Fibroblast of peridontal ligament (primary cell): ENCODE measurements at regions not wholly inside any gene's neighbourhood (a gene's known extent, or its start where the extent isn't known, plus 50 kb on each side); places are given as distances from the start of the nearest gene placed in this dataset.

Source experiments
- DNase-seq: peaks from one replicate; pipeline ENCODE4 v3.0.0-alpha.2; 2010; ENCODE audit errors: extremely low read depth

- DNase-seq = no peak
Measured at GRCh38 chr21:14869984-14870852, 194.6 kb downstream of the NRIP1 start.

DNA sequence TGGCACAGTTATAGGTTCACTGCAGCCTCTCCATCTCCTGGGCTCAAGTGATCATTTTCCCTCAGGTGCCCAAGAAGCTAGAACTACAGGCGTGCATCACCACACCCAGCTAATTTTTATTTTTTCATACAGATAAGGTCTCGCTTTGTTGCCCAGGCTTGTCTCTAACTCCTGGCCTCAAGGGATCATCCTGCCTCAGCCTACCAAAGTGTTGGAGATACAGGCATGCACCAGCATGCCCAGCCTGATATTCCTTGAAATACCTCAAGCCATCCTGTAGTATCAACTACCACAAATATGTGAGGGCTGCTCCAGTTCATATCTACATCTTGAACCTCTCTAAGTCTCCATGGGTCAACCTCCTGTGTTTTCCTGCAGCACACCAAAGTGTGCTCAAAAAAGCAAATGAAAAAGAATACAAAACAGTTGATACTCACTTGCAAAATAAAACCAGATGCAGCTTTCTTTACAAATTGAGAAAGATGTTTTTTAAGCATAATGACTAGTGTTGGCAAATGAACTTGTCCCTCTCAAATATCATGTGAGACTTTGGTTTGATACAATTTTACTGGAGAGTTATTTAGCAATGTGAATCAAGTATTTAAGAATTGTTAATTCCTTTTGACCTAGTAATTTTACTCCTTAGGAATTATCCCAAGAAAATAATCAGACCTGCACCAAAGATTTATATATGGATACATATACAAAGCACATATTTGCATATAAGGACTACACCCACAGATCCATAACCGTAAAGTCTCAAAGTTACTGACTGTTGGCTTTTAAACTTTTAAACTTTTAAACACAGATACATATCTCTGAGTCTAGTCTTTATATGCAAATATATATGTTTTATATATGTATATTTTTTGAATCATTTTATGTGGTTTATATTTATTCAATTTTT, 197.7 kb downstream of the NRIP1 start:
- peak; percentile 69 for DNase-seq

- DNase-seq = peak; percentile 76
Measured at GRCh38 chr21:14864211-14865021, 200.4 kb downstream of the NRIP1 start.

DNA sequence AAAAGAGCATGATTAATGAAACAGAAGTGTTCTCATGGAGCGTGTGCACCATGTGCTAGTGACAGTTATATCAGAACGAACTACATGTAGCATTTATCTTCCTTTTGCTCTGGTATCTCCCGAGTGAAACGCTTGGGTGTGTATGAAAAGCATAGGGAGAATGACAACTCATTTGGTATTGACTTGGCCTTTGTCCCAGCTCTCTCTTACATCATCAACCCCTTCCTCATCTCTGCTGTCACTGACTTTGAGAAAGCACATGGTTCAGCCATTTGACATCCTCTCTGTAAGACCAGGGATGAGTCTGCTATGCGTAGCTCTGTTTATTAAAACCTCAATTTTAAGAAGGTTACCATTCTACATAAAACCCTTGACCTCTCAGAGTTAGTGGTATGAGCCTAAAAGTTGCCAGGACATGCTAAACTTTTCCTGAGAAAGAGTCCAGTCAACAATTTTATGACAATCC, 201.0 kb downstream of the NRIP1 start:
- peak; percentile 33 for DNase-seq

DNA sequence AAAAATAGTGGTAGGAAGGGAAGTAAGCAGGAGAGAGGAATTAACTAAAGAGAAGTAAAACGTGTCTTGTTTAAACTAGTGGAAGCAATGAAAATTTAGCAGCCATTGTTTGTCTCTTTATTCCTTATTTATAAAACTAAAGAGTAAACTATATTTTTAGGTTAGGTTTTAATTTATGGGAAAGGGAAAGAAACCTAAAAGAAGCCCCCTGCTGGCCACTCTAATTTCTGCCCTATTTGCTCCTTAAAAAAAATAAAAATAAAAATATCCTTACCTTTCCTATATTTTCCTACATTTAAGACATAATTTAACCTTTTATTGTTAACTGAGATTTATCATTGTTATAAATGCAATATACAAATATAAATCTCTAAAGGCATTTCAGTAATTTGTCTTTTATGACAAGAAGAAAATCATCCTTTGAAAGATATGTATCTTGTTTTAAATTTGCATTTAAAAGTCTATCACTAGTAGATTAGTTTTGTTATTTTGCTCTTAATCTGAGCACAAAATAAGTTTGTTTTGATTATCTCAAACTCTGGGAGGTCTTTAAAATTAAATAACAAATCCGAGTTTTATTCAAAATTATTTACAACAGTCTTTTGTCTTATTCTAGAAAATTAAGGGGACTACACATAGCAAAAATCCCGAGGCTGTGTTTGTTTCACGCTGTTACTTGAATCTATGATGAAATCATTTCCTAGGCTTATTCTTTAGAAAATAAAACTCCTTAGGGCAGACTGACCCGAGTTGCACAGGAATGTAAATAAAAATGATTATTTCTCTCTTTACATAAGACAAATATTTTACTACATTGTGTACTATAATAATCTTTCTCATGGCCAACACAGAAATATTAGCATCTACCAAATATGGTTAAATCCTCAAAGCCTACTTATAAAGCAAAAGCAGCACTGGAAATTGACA, 201.7 kb downstream of the NRIP1 start:
- peak; percentile 62 for DNase-seq

- DNase-seq = no peak
Measured at GRCh38 chr21:14858311-14858710, 206.5 kb downstream of the NRIP1 start.

- DNase-seq = no peak
Measured at GRCh38 chr21:14857529-14857928, 207.3 kb downstream of the NRIP1 start.

DNA sequence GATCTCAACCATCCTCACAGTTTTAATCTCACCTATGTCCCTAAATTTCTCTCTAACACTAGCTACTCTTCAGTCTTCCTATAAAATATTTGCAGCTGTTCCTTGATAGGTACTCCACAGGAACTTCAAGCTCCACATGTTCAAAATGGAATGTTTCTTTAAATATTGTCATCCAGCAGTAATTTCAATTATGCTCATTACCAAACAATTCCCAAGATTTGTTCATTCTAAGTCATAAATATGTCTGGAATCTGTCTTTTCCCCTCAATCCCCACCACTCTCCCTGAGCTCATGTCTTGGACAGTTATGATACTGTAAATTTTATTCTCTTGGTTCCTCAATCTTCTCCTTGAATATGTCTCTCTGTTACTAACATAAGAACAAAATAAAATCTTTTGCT, 214.4 kb downstream of the NRIP1 start:
- peak; percentile 59 for DNase-seq

DNA sequence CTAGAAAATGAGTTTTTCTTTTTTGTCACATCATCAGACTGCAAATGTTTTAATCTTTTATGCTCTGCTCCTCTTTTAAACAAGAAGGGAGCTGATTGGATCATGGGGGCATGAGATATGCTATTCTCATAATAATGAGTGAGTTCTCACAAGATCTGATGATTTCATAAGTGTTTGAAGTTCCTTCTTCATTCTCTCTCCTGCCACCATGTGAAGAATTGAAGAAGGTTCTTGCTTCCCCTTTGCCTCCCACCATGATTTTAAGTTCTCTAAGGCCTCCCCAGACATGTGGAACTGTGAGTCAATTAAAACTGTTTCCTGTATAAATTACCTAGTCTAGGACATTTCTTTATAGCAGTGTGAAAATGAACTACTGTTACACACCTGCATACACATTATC, 218.2 kb downstream of the NRIP1 start:
- DNase-seq = no peak

DNA sequence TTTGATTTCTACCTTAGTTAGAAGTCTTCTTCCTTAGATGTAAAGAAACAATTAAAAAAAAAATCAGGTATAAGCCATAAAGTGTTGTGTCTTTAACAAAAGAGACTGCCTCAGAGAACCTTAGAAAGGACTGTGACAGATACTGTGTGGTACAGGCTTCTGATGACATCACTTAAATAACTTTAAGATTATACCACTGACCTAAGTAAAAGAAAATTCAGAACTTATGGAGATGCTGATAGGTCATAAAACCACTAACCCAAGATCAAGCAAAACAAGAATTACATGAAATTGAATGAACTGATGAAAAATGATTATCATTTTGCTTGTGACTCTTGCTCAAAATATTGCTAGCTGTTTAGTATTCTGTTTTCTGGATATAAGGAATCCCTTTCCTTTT, 220.8 kb downstream of the NRIP1 start:
- peak; percentile 6 for DNase-seq

DNA sequence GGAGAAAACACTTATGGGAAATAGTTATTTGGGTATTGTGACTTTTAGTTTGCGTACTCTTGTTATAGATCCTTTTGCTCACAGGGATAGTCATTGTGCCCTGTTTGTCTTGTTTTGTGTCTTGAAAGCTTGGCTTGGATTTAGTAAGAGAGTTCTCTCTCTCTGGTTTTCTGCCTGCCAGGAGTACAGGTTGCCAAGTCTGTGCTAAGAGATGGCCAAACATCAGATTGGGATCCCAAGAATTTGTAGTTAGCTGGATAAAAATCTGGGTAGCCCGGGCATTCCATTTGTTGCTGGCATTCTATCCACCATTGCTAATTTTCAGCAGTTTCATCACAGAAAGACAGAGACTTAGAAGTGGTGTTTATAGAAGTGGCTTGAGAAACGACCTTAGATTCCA, 222.2 kb downstream of the NRIP1 start:
- DNase-seq = peak; percentile 34

DNA sequence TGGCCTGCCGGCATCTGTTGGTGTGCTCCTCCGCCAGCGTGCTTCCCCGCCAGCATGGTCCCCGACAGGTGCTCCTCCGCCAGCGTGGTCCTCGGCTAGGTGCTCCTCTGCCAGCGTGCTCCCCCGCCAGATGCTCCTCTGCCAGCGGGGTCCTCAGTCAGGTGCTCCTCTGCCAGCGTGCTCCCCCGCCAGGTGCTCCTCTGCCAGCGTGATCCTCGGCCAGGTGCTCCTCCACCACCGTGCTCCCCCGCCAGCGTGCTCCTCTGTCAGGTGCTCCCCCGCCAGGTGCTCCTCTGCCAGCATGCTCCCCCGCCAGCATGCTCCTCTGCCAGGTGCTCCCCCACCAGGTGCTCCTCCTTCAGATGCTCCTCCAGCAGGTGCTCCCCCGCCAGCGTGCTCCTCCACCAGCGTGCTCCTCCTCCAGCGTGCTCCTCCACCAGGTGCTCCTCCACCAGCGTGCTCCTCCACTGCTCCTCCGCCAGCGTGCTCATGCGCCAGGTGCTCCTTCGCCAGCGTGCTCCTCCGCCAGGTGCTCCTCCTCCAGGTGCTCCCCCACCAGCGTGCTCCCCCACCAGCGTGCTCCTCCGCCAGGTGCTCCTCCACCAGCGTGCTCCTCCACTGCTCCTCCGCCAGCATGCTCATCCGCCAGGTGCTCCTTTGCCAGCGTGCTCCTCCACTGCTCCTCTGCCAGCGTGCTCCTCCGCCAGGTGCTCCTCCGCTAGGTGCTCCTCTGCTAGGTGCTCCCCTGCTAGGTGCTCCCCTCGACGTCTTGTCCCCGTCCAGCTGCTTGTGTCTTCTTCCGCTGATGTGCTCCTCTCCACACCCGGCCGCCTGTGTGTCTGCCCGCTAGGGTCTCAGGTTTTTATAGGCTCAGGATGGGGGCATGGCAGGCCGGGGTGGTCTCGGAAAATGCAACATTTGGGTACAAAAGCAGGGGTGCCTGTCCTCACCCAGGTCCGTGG, 223.0 kb downstream of the NRIP1 start:
- DNase-seq = no peak

DNA sequence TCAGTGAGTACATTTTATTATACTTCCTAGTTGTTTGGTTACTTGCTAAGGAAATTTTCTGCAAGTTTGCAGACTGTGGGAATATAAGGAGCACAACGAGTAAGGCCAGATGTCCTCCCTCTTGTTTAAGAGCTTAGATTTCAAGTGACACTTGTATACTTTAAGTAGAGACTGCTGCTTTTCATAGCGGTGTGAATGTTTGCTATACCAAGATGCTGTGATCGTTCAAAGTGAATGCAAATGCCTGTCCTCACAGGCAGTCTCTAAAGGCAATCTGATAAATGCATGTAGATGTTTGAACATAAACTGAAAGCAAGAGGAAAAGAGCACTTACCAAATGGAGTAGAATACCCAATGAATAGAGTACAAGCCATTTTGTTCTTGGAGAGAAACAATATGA, 226.4 kb downstream of the NRIP1 start:
- DNase-seq = no peak

GRCh38 chr21:14836950-14837349, 227.8 kb downstream of the NRIP1 start:
- peak; percentile 63 for DNase-seq

- no peak for DNase-seq
Measured at GRCh38 chr21:14833666-14834351, 231.0 kb downstream of the NRIP1 start.

DNA sequence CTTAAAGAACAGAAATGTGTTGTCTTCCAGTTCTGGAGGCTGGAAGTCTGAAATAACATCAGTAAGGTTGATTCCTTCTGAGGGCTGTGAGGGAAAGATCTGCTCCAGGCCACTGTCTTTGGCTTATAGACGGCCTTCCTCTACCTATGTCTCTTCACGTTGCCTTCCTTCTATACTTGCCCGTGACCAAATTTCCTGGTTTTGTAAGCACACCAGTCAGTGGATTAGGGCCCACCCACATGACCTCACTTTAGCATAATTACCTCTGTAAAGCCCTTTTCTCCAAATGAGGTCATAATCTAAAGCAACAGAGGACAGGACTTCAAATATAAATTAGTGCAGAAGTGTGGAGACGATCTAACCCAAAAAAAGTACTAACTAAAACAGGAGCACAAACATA, 231.6 kb downstream of the NRIP1 start:
- DNase-seq = no peak

DNA sequence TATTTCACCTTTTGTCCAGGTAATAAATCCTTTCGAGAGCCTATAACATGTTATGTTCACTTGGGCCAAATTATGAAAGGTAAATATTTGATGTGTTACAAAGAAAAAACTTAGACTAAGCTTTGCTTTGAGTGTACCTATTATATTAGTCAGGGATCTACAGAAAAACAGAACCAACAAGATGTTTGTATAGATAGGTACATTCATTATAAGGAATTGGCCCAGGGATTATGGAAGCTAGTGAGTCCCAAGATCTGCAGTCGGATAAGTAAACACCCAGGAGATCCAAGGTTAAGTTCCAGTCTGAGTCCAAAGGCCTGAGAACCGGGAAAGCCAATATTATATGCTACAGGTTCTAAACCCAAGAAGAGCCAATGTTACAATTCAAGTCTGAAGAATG, 234.5 kb downstream of the NRIP1 start:
- no peak for DNase-seq

- no peak for DNase-seq
Measured at GRCh38 chr21:14829685-14830084, 235.1 kb downstream of the NRIP1 start.

DNA sequence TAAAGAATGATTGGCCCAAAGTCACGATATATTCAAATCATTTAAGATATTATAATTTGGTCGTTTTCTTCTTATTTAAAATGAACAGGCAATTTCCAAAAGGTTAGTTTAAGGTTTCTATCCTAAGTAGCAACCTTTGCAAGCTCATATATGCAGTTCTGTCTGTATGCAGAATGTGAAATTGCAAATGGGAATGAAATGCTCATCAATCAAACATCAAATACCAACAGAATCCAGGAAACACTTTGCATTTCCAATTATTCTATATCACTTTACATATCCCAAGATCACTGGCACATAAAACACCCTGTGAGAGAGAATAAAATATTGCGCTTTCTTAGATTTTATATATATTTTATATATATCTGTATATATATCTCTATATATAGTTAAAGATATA, 237.3 kb downstream of the NRIP1 start:
- DNase-seq = no peak
